T-cell (primary cell): ENCODE measurements at regions not wholly inside any gene's neighbourhood (a gene's known extent, or its start where the extent isn't known, plus 50 kb on each side); places are given as distances from the start of the nearest gene placed in this dataset.

Source experiments
- ATAC-seq, 4 experiments: fragments of 200-7000 bp in 3 of 4; fragments of 150-1000 bp in 1 of 4; cut with Tn5 transposase; replicated peaks in 1 of 4; 1 replicate in 3 of 4; 2 replicates in 1 of 4; pipeline ENCODE4 v1.10.0; 2021; ENCODE audit warnings: moderate library complexity in 3 of 4, mild to moderate bottlenecking in 2 of 4, moderate number of reproducible peaks in 1 of 4
- CTCF ChIA-PET, 2 donors: fragments of 300-600 bp; sonication (Branson Sonifier 250); formaldehyde crosslinking; loops; one replicate each; lab custom pipeline; 2022; ENCODE audit warnings: antibody characterized with exemption in 2 of 2; lab: Charles Lee
- POLR2A ChIA-PET, 2 donors: fragments of 300-600 bp; sonication (Branson Sonifier 250); formaldehyde crosslinking; loops; one replicate each; lab custom pipeline; 2022; ENCODE audit warnings: antibody characterized with exemption in 2 of 2; lab: Charles Lee
- DNase-seq, 35 experiments: peaks; one replicate each; pipeline versions ENCODE4 v3.0.0 to v3.0.0-alpha.2; 2013 to 2023
- H3K27ac ChIP-seq: one replicate; pipeline ENCODE4 v1.5.1; 2013; ENCODE audit warnings: low read length
- H3K27me3 ChIP-seq, 2 experiments: replicated peaks in 1 of 2; 1 replicate in 1 of 2; 2 replicates in 1 of 2; pipeline versions ENCODE4 v1.6.1 to v1.7.0; 2013; ENCODE audit warnings: low read length in 1 of 2, mixed read lengths in 1 of 2; ENCODE audit not compliant: control insufficient read depth in 2 of 2, insufficient read depth in 2 of 2; ENCODE audit errors: extremely low read depth in 1 of 2
- H3K36me3 ChIP-seq, 2 donors: 1 replicate in 1 of 2; 2 replicates in 1 of 2; pipeline versions ENCODE4 v1.6.1 to v1.7.0; 2013; ENCODE audit warnings: low read length in 1 of 2; ENCODE audit not compliant: control insufficient read depth in 2 of 2, insufficient read depth in 1 of 2; ENCODE audit errors: extremely low read depth in 1 of 2
- H3K4me1 ChIP-seq, 2 experiments: 1 replicate in 1 of 2; 2 replicates in 1 of 2; pipeline versions ENCODE4 v1.6.1 to v1.7.0; 2013; ENCODE audit warnings: low read length in 2 of 2, mixed read lengths in 1 of 2; ENCODE audit not compliant: insufficient read depth in 2 of 2, control insufficient read depth in 1 of 2; ENCODE audit errors: extremely low read depth in 1 of 2
- H3K4me3 ChIP-seq, 2 donors: 1 replicate in 1 of 2; 2 replicates in 1 of 2; pipeline versions ENCODE4 v1.5.1 to v1.7.0; 2013; ENCODE audit warnings: mild to moderate bottlenecking in 2 of 2, low read length in 1 of 2, moderate library complexity in 1 of 2; ENCODE audit not compliant: control insufficient read depth in 1 of 2; ENCODE audit errors: extremely low read depth in 1 of 2
- H3K9me3 ChIP-seq: 2 replicates; pipeline ENCODE4 v1.7.0; 2013
- H3K27ac Mint-ChIP-seq, 2 donors: one replicate each; pipeline ENCODE4 v1.8.0; 2020 to 2021; ENCODE audit warnings: mild to moderate bottlenecking in 2 of 2, mixed read lengths in 2 of 2
- H3K27me3 Mint-ChIP-seq, 2 donors: one replicate each; pipeline ENCODE4 v1.8.0; 2021 to 2022; ENCODE audit warnings: mixed read lengths in 2 of 2
- H3K36me3 Mint-ChIP-seq: one replicate; pipeline ENCODE4 v1.8.0; 2021; ENCODE audit warnings: mixed read lengths
- H3K4me1 Mint-ChIP-seq, 3 donors: one replicate each; pipeline ENCODE4 v1.8.0; 2020 to 2022; ENCODE audit warnings: mixed read lengths in 3 of 3, mild to moderate bottlenecking in 1 of 3
- H3K4me3 Mint-ChIP-seq, 3 donors: one replicate each; pipeline ENCODE4 v1.8.0; 2020 to 2022; ENCODE audit warnings: mild to moderate bottlenecking in 3 of 3, mixed read lengths in 3 of 3, moderate library complexity in 3 of 3
- H3K9me3 Mint-ChIP-seq, 3 donors: one replicate each; pipeline ENCODE4 v1.8.0; 2020 to 2022; ENCODE audit warnings: mixed read lengths in 3 of 3
- WGBS: methylation state at CpG from one replicate; pipeline ENCODE4 v1.1.5; 2013; ENCODE audit warnings: missing lambda C conversion rate; ENCODE audit not compliant: insufficient coverage; 5-methylcytosine and 5-hydroxymethylcytosine counted together

GRCh38 chr12:125255935-125256633, 190.8 kb downstream of the AACS start:
- WGBS, result 90% methylated on average over 2 of the region's 12 CpGs

GRCh38 chr12:125256634-125256936, 191.3 kb downstream of the AACS start:
- no peaks in the 10 kb centered on the region for H3K4me1 ChIP-seq
- WGBS, result no CpG with 5 or more reads among the region's 3 CpGs
- ATAC-seq, result no peak
- no peak for DNase-seq
- Mint-ChIP-seq H3K4me1 (no peaks in the 10 kb centered on the region), H3K9me3 (peaks cover 0 to 4% (median 3%) of the 10 kb centered on the region in 3 donors), H3K27me3 (peaks cover 7 to 19% of the 10 kb centered on the region in 2 donors), H3K4me3 (no peak overlapping the region), H3K27ac (no peak overlapping the region), H3K36me3 (no peaks in the 10 kb centered on the region)
- ChIA-PET POLR2A (no interaction called here), CTCF (no interaction called here)
- H3K4me3 ChIP-seq, result no peak overlapping the region
- H3K36me3 ChIP-seq, result no peaks in the 10 kb centered on the region
- no peaks in the 10 kb centered on the region for H3K9me3 ChIP-seq
- no peak overlapping the region for H3K27ac ChIP-seq
- peaks cover 0 to 9% of the 10 kb centered on the region in 2 experiments for H3K27me3 ChIP-seq

More at GRCh38 chr12:125255935-125256633, 190.8 kb downstream of the AACS start:
- Mint-ChIP-seq H3K27me3 (peaks cover 7 to 19% of the 10 kb centered on the region in 2 donors), H3K36me3 (no peaks in the 10 kb centered on the region), H3K4me1 (no peaks in the 10 kb centered on the region), H3K4me3 (no peak overlapping the region), H3K27ac (no peak overlapping the region), H3K9me3 (peaks cover 0 to 4% (median 3%) of the 10 kb centered on the region in 3 donors)
- H3K9me3 ChIP-seq, result no peaks in the 10 kb centered on the region
- H3K4me1 ChIP-seq, result no peaks in the 10 kb centered on the region
- no peak for ATAC-seq
- H3K36me3 ChIP-seq, result no peaks in the 10 kb centered on the region
- ChIA-PET POLR2A (no interaction called here), CTCF (no interaction called here)
- DNase-seq, result no peak
- H3K4me3 ChIP-seq, result no peak overlapping the region
- H3K27ac ChIP-seq, result no peak overlapping the region
- H3K27me3 ChIP-seq, result peaks cover 0 to 9% of the 10 kb centered on the region in 2 experiments

- H3K27ac Mint-ChIP-seq, result no peak overlapping the region
- H3K4me1 Mint-ChIP-seq, result no peaks in the 10 kb centered on the region
- peaks cover 0 to 5% of the 10 kb centered on the region in 2 experiments for H3K27me3 ChIP-seq
- H3K4me3 Mint-ChIP-seq, result no peak overlapping the region
- ChIA-PET CTCF (no interaction called here), POLR2A (no interaction called here)
- no peaks in the 10 kb centered on the region for H3K36me3 Mint-ChIP-seq
- WGBS, result 87% methylated on average over 13 of the region's 15 CpGs
- H3K4me1 ChIP-seq, result no peaks in the 10 kb centered on the region
- peaks cover 2 to 18% of the 10 kb centered on the region in 2 donors for H3K27me3 Mint-ChIP-seq
- H3K9me3 ChIP-seq, result no peaks in the 10 kb centered on the region
- DNase-seq (no peak), ATAC-seq (no peak)
- H3K27ac ChIP-seq, result no peak overlapping the region
- no peak overlapping the region for H3K4me3 ChIP-seq
- H3K9me3 Mint-ChIP-seq, result peaks cover 0 to 10% (median 3%) of the 10 kb centered on the region in 3 donors
- no peaks in the 10 kb centered on the region for H3K36me3 ChIP-seq
Observed at GRCh38 chr12:125259178-125259867, 194.1 kb downstream of the AACS start.

GRCh38 chr12:125262851-125263250, 197.6 kb downstream of the AACS start:
- ATAC-seq (no peak), DNase-seq (no peak)
- no peaks in the 10 kb centered on the region for H3K9me3 ChIP-seq
- H3K4me1 ChIP-seq, result no peaks in the 10 kb centered on the region
- Mint-ChIP-seq H3K27ac (no peak overlapping the region), H3K4me1 (no peaks in the 10 kb centered on the region), H3K9me3 (peaks cover 0 to 6% (median 0%) of the 10 kb centered on the region in 3 donors), H3K27me3 (peaks cover 0 to 4% of the 10 kb centered on the region in 2 donors), H3K4me3 (no peak overlapping the region), H3K36me3 (no peaks in the 10 kb centered on the region)
- H3K27ac ChIP-seq, result no peak overlapping the region
- peaks cover 0 to 6% of the 10 kb centered on the region in 2 experiments for H3K27me3 ChIP-seq
- H3K4me3 ChIP-seq, result no peak overlapping the region
- ChIA-PET CTCF (no interaction called here), POLR2A (no interaction called here)
- H3K36me3 ChIP-seq, result no peaks in the 10 kb centered on the region
- WGBS, result 50% methylated on average over 1 of the region's 4 CpGs

GRCh38 chr12:125263385-125263784, 198.2 kb downstream of the AACS start:
- ChIA-PET POLR2A (no interaction called here), CTCF (no interaction called here)
- no peaks in the 10 kb centered on the region for H3K4me1 Mint-ChIP-seq

GRCh38 chr12:125267114-125267513, 201.9 kb downstream of the AACS start:
- DNase-seq (no peak), ATAC-seq (no peak)
- ChIA-PET CTCF (no interaction called here), POLR2A (no interaction called here)
- Histone ChIP-seq H3K4me3 (no peak overlapping the region), H3K27me3 (peaks cover 0 to 6% of the 10 kb centered on the region in 2 experiments), H3K4me1 (no peaks in the 10 kb centered on the region), H3K9me3 (no peaks in the 10 kb centered on the region), H3K27ac (no peak overlapping the region), H3K36me3 (no peaks in the 10 kb centered on the region)
- H3K9me3 Mint-ChIP-seq, result peaks cover 0 to 6% (median 0%) of the 10 kb centered on the region in 3 donors
- H3K36me3 Mint-ChIP-seq, result no peaks in the 10 kb centered on the region
- peaks cover 0 to 4% of the 10 kb centered on the region in 2 donors for H3K27me3 Mint-ChIP-seq
- no peaks in the 10 kb centered on the region for H3K4me1 Mint-ChIP-seq
- H3K4me3 Mint-ChIP-seq, result no peak overlapping the region
- H3K27ac Mint-ChIP-seq, result no peak overlapping the region
- WGBS, result 80% methylated on average over 2 of the region's 5 CpGs

More at GRCh38 chr12:125263385-125263784, 198.2 kb downstream of the AACS start:
- no peak overlapping the region for H3K27ac Mint-ChIP-seq
- Histone ChIP-seq H3K9me3 (no peaks in the 10 kb centered on the region), H3K36me3 (no peaks in the 10 kb centered on the region), H3K4me1 (no peaks in the 10 kb centered on the region), H3K27me3 (peaks cover 0 to 6% of the 10 kb centered on the region in 2 experiments), H3K4me3 (no peak overlapping the region), H3K27ac (no peak overlapping the region)
- no peak overlapping the region for H3K4me3 Mint-ChIP-seq
- ATAC-seq (no peak), DNase-seq (no peak)
- WGBS, result 85% methylated on average over 6 of the region's 8 CpGs
- H3K36me3 Mint-ChIP-seq, result no peaks in the 10 kb centered on the region
- H3K9me3 Mint-ChIP-seq, result peaks cover 0 to 6% (median 0%) of the 10 kb centered on the region in 3 donors
- peaks cover 0 to 4% of the 10 kb centered on the region in 2 donors for H3K27me3 Mint-ChIP-seq
